IPS DF 4.7 (cell line): ENCODE measurements at regions not wholly inside any gene's neighbourhood (a gene's known extent, or its start where the extent isn't known, plus 50 kb on each side); places are given as distances from the start of the nearest gene placed in this dataset.

Source experiments
- DNase-seq: peaks from one replicate; pipeline ENCODE4 v3.0.0-alpha.2; 2013; ENCODE audit warnings: low spot score; ENCODE audit errors: extremely low read depth

GRCh38 chr11:115751243-115752015 is 247.2 kb upstream of the CADM1 start:
- DNase-seq = no peak

DNA sequence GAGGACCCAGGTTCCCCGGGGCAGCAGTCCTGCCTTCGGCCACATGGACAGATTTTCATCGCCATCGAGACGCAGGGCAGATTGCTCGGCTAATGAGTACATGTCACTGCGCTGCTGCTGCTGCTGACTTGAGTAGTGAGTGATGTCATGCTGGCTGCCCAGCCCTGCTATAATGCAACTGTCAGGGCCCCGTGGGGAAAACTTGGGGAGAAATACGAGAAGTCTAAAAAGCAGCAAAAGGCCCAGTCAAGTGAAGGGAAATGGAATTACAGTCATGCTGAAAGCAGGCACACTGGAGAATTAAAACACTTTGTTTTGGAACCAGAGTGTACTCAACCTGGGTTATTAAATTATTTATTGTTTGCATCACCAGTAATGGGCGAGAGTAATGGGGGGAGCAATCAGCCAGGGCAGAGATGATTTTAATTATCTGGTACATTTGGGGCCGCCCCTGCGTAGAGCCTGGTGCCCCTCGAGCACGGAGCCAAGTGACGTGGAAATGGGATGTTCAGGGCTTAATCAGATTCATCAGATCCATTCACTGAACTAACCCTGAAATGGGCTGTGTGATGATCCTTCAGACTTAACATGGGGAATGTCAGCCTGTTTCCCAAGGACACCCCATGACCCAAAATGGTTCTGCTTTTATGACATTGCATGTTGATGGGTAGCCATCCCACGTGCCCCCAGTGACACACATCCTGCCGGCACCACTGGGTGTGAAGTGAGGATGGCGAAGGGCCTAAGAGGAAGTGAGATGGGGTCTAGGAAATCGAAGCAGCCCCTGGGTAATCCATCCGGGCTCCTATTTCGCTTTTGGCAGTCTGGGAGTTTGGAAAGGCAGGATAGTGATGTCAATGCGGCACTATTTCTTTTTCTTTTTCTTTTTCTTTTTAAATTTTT is 241.6 kb upstream of the CADM1 start:
- no peak for DNase-seq

- DNase-seq = no peak
Measured at GRCh38 chr11:115745066-115745465, 240.9 kb upstream of the CADM1 start.

- DNase-seq = no peak
Measured at GRCh38 chr11:115743719-115744118, 239.5 kb upstream of the CADM1 start.

GRCh38 chr11:115741376-115742107 is 237.3 kb upstream of the CADM1 start:
- DNase-seq = no peak

GRCh38 chr11:115740324-115740723 is 236.1 kb upstream of the CADM1 start:
- DNase-seq = no peak

GRCh38 chr11:115739878-115740277 is 235.7 kb upstream of the CADM1 start:
- no peak for DNase-seq

GRCh38 chr11:115739146-115739545 is 234.9 kb upstream of the CADM1 start:
- DNase-seq = no peak

DNA sequence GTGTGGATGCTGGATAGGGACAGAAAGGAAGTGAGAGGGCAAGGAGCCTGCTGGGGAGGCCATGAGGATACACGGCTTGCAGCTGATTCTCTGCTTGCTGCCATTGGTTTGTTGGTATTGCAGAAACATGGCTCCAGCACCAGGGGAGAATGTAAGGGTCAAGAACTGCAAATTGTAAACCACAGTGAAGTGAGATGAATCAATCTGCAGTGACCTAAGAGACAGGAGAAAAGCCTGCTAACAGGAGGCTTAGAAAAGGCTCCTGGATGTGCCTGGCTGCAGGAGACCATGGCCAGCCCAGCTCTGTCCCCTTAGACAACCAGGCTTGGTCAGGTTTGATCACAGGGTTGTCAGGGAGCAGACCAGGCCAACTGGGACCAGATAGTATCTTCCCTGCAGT is 233.7 kb upstream of the CADM1 start:
- no peak for DNase-seq

- DNase-seq = no peak
Measured at GRCh38 chr11:115736146-115736545, 231.9 kb upstream of the CADM1 start.

GRCh38 chr11:115724666-115725065 is 220.5 kb upstream of the CADM1 start:
- DNase-seq = no peak

- no peak for DNase-seq
Measured at GRCh38 chr11:115722711-115723110, 218.5 kb upstream of the CADM1 start.

DNA sequence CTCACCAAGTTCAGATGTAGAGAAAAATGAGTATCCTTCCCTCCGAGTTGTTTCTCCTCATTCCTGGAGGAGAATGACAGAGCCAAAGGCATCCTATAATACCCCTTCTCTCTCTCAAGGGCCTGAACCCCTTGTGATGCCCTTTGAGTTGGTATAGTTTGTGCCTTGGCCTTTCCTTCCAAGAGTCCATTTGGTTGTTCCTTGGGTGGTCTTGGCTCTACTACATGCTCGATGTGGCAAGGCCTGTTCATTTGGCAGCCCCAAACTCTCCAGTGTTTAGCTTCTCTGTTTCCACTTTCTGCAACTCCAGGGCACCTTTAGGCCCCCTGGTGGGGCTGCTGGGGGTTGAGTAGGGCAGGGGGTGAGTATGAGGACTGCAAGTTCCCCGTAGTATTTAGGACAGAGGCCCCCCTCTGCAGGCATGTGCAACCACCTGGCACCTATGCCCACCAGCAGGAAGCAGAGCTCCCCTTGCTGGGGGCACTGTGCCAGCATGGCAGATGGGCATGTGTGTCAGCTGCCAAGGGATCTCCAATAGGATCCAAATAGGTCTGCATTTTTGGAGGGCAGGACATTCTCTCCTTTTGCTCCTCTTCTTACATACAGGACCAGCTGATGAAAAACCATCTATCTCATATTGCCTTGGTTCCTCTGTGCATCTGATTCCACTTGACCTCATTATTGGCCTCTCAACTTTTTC is 217.2 kb upstream of the CADM1 start:
- DNase-seq = no peak

DNA sequence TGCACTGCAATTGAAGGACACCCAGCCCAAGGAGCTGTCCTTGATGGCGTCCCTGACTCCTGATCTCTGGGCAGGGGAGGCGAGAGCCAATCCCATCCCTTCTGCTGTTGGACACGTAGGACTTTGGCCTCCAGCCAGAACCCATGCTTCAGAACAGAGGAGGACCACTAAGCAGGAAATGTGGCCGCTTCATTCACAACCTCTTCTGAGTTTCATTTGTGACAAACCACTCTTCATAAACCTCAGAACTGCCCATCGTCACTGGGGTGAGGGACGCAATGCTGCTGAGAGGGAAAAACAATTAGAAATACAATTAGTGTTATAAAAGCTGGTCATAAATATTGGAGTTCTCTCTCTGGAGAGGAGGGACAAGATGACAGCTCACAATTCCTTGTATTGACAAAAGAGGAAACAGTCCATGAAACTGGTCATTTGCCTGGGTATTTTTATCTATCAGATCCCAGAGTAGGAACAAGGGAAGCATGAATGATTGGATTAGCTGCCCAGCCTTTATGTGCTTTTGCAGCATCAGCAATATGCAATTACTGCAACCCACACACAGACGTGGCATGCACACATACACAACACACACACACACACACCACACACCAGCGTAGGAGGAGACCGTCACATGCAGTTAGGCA is 216.5 kb upstream of the CADM1 start:
- no peak for DNase-seq

GRCh38 chr11:115718945-115719344 is 214.7 kb upstream of the CADM1 start:
- DNase-seq = no peak

- no peak for DNase-seq
Measured at GRCh38 chr11:115718106-115718505, 213.9 kb upstream of the CADM1 start.

DNA sequence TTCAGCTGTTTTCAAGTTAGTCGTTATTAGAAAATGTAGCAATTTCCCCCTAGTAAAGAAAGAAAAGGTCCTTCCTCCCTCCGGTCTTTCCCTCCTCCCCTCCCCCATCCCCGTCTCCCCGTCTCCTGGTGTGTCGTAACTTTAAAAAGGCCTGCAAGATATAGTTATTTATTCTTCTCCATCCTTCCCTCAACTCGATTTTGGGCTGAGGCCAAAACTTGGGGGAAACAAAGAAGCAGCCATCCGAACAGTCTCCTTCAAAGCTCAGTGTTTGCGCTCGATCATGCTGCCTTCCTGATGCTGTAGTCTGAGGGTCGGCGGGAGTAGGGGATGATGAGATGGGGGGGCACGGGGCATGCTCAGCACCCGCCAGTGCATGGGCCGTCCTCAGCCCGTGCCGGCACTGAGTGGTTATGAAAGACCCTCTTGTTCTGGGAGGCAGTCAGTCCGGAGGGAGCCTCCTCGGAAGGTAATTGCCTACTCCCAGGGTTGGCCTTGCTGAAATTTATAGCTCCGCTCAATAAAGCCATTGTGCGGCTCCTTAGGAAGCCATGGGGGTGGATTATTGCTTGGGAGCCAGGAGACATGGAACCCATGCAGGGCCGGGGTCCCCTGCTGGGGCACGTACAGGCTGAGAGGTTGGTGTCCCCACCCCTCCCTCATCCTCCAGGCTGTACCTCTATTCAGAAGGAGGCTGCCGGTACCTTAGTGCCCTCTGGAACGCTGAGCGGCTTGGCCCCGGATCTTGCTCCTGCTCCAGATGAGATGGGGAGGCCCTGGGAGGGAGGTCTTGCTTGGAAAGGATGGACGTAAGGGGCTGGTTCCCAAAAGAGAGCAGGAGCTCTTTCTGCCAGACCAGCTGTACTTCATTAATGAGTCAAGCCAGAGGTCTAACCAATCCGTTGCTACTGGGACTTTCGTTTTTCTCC is 212.7 kb upstream of the CADM1 start:
- DNase-seq = no peak

GRCh38 chr11:115716080-115716479 is 211.9 kb upstream of the CADM1 start:
- DNase-seq = no peak

GRCh38 chr11:115715251-115715770 is 211.1 kb upstream of the CADM1 start:
- no peak for DNase-seq
